Skeletal muscle tissue (tissue), 3 donors: ENCODE measurements at regions not wholly inside any gene's neighbourhood (a gene's known extent, or its start where the extent isn't known, plus 50 kb on each side); places are given as distances from the start of the nearest gene placed in this dataset.

Experiments
- H3K27ac ChIP-seq: one replicate; pipeline ENCODE4 v1.7.0; 2013; ENCODE audit warnings: mild to moderate bottlenecking, low read depth, low read length, inconsistent platforms
- H3K27me3 ChIP-seq, 3 donors: one replicate each; pipeline ENCODE4 v1.7.0; 2013; ENCODE audit warnings: low read length in 3 of 3; ENCODE audit not compliant: control insufficient read depth in 3 of 3, insufficient read depth in 3 of 3
- H3K36me3 ChIP-seq, 3 donors: one replicate each; pipeline ENCODE4 v1.7.0; 2013; ENCODE audit warnings: low read length in 3 of 3; ENCODE audit not compliant: control insufficient read depth in 3 of 3, insufficient read depth in 3 of 3
- H3K4me1 ChIP-seq, 3 donors: one replicate each; pipeline ENCODE4 v1.7.0; 2013; ENCODE audit warnings: low read length in 3 of 3, mild to moderate bottlenecking in 3 of 3; ENCODE audit not compliant: control insufficient read depth in 3 of 3, insufficient read depth in 3 of 3
- H3K4me3 ChIP-seq, 3 donors: one replicate each; pipeline ENCODE4 v1.7.0; 2013; ENCODE audit warnings: low read length in 3 of 3
- H3K9ac ChIP-seq, 3 donors: one replicate each; pipeline ENCODE4 v1.7.0; 2013; ENCODE audit warnings: low read length in 3 of 3, mild to moderate bottlenecking in 3 of 3, moderate library complexity in 2 of 3, low read depth in 1 of 3
- H3K9me3 ChIP-seq, 3 donors: one replicate each; pipeline ENCODE4 v1.7.0; 2013; ENCODE audit warnings: low read length in 3 of 3; ENCODE audit not compliant: control insufficient read depth in 3 of 3
- donor health status: Osteomylitis.

- Histone ChIP-seq H3K4me1 (peaks cover 0 to 3% (median 0%) of the 10 kb centered on the region in 3 donors), H3K9me3 (no peaks in the 10 kb centered on the region), H3K27me3 (no peaks in the 10 kb centered on the region), H3K27ac (no peak overlapping the region), H3K4me3 (no peak overlapping the region), H3K9ac (no peak overlapping the region), H3K36me3 (no peaks in the 10 kb centered on the region)
Measured at GRCh38 chr5:67978171-67978570, 237.4 kb upstream of the PIK3R1 start.

- peaks cover 1 to 6% (median 2%) of the 10 kb centered on the region in 3 donors for H3K4me1 ChIP-seq
- no peaks in the 10 kb centered on the region for H3K36me3 ChIP-seq
- H3K27ac ChIP-seq: no peak overlapping the region
- H3K9ac ChIP-seq: no peak overlapping the region
- H3K27me3 ChIP-seq: no peaks in the 10 kb centered on the region
- no peak overlapping the region for H3K4me3 ChIP-seq
- no peaks in the 10 kb centered on the region for H3K9me3 ChIP-seq
Measured at GRCh38 chr5:67976891-67977601, 238.5 kb upstream of the PIK3R1 start.

- H3K27me3 ChIP-seq: no peaks in the 10 kb centered on the region
- no peaks in the 10 kb centered on the region for H3K36me3 ChIP-seq
- H3K4me3 ChIP-seq: no peak overlapping the region
- no peak overlapping the region for H3K27ac ChIP-seq
- H3K9ac ChIP-seq: no peak overlapping the region
- H3K4me1 ChIP-seq: peaks cover 2 to 4% (median 4%) of the 10 kb centered on the region in 3 donors
- no peaks in the 10 kb centered on the region for H3K9me3 ChIP-seq
Measured at GRCh38 chr5:67976181-67976580, 239.4 kb upstream of the PIK3R1 start.

- H3K4me3 ChIP-seq: no peak overlapping the region
- no peaks in the 10 kb centered on the region for H3K27me3 ChIP-seq
- peaks cover 2 to 4% (median 3%) of the 10 kb centered on the region in 3 donors for H3K4me1 ChIP-seq
- H3K9me3 ChIP-seq: no peaks in the 10 kb centered on the region
- no peak overlapping the region for H3K9ac ChIP-seq
- H3K36me3 ChIP-seq: no peaks in the 10 kb centered on the region
- no peak overlapping the region for H3K27ac ChIP-seq
Measured at GRCh38 chr5:67974471-67974870, 241.1 kb upstream of the PIK3R1 start.

- H3K4me3 ChIP-seq: no peak overlapping the region
- H3K27me3 ChIP-seq: no peaks in the 10 kb centered on the region
- no peak overlapping the region for H3K9ac ChIP-seq
- no peaks in the 10 kb centered on the region for H3K9me3 ChIP-seq
- no peaks in the 10 kb centered on the region for H3K36me3 ChIP-seq
- peaks cover 2 to 4% (median 3%) of the 10 kb centered on the region in 3 donors for H3K4me1 ChIP-seq
- no peak overlapping the region for H3K27ac ChIP-seq
Measured at GRCh38 chr5:67974054-67974453, 241.5 kb upstream of the PIK3R1 start.

- H3K4me1 ChIP-seq: peaks cover 2 to 4% (median 3%) of the 10 kb centered on the region in 3 donors
- H3K9ac ChIP-seq: no peak overlapping the region
- H3K27ac ChIP-seq: peak overlapping the region; percentile 11
- H3K27me3 ChIP-seq: no peaks in the 10 kb centered on the region
- H3K9me3 ChIP-seq: no peaks in the 10 kb centered on the region
- H3K4me3 ChIP-seq: no peak overlapping the region
- H3K36me3 ChIP-seq: no peaks in the 10 kb centered on the region
Measured at GRCh38 chr5:67971971-67972821, 243.4 kb upstream of the PIK3R1 start.

GRCh38 chr5:67971223-67971830 is 244.2 kb upstream of the PIK3R1 start:
- Histone ChIP-seq H3K27me3 (no peaks in the 10 kb centered on the region), H3K36me3 (no peaks in the 10 kb centered on the region), H3K9ac (no peak overlapping the region), H3K4me3 (peak overlapping the region in 1 of 3 donors; percentile 18), H3K27ac (peak overlapping the region; percentile 11), H3K4me1 (peaks cover 2 to 4% (median 3%) of the 10 kb centered on the region in 3 donors), H3K9me3 (no peaks in the 10 kb centered on the region)

- H3K9me3 ChIP-seq: no peaks in the 10 kb centered on the region
- H3K27me3 ChIP-seq: no peaks in the 10 kb centered on the region
- no peak overlapping the region for H3K27ac ChIP-seq
- H3K4me1 ChIP-seq: peaks cover 2 to 4% (median 3%) of the 10 kb centered on the region in 3 donors
- H3K36me3 ChIP-seq: no peaks in the 10 kb centered on the region
- no peak overlapping the region for H3K4me3 ChIP-seq
- H3K9ac ChIP-seq: no peak overlapping the region
Measured at GRCh38 chr5:67969631-67970030, 245.9 kb upstream of the PIK3R1 start.

GRCh38 chr5:67969176-67969575 is 246.4 kb upstream of the PIK3R1 start:
- no peak overlapping the region for H3K27ac ChIP-seq
- no peaks in the 10 kb centered on the region for H3K36me3 ChIP-seq
- H3K4me3 ChIP-seq: no peak overlapping the region
- peaks cover 2 to 4% (median 3%) of the 10 kb centered on the region in 3 donors for H3K4me1 ChIP-seq
- no peaks in the 10 kb centered on the region for H3K27me3 ChIP-seq
- H3K9me3 ChIP-seq: no peaks in the 10 kb centered on the region
- H3K9ac ChIP-seq: no peak overlapping the region

GRCh38 chr5:67966712-67967111 is 248.8 kb upstream of the PIK3R1 start:
- Histone ChIP-seq H3K27ac (no peak overlapping the region), H3K4me3 (no peak overlapping the region), H3K36me3 (no peaks in the 10 kb centered on the region), H3K9me3 (no peaks in the 10 kb centered on the region), H3K4me1 (no peaks in the 10 kb centered on the region), H3K27me3 (no peaks in the 10 kb centered on the region), H3K9ac (no peak overlapping the region)
